Choroid plexus epithelial cell (primary cell): ENCODE measurements at regions not wholly inside any gene's neighbourhood (a gene's known extent, or its start where the extent isn't known, plus 50 kb on each side); places are given as distances from the start of the nearest gene placed in this dataset.

Experiments used
- DNase-seq: peaks from one replicate; pipeline ENCODE4 v3.0.0-alpha.2; 2010; ENCODE audit warnings: low read depth
- H3K4me3 ChIP-seq: 2 replicates; pipeline ENCODE4 v1.5.1; 2011; ENCODE audit warnings: low read depth, mild to moderate bottlenecking, control low read depth, low read length, moderate library complexity
- TF ChIP-seq, protein P1 (sequence below): conservative IDR thresholded peaks from 2 replicates; pipeline ENCODE4 v1.5.1; 2011; ENCODE audit warnings: low read depth, mild to moderate bottlenecking, control low read depth, inconsistent platforms, low read length, moderate library complexity

DNA sequence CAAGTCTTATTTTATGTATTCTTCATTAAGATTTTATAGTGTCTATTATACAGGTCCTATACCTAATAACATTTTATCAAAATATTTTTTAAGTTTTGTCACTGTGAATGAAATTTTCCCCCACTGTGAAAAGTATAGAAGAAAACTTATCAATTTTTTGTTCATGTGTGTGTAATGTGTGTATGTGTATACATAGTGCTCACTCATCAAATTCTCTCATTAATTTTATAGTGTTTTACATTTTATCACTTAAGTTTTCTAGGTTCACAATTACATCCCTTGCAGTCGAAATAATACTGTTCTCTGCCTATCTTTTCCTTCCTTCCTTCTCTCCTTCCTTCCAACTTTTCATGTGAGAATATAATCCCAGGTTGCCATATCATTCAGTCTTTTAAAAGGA is 93.2 kb upstream of the FBXO11 start:
- no peak for DNase-seq
- H3K4me3 ChIP-seq = no peak overlapping the region
- TF ChIP-seq, protein P1, sequence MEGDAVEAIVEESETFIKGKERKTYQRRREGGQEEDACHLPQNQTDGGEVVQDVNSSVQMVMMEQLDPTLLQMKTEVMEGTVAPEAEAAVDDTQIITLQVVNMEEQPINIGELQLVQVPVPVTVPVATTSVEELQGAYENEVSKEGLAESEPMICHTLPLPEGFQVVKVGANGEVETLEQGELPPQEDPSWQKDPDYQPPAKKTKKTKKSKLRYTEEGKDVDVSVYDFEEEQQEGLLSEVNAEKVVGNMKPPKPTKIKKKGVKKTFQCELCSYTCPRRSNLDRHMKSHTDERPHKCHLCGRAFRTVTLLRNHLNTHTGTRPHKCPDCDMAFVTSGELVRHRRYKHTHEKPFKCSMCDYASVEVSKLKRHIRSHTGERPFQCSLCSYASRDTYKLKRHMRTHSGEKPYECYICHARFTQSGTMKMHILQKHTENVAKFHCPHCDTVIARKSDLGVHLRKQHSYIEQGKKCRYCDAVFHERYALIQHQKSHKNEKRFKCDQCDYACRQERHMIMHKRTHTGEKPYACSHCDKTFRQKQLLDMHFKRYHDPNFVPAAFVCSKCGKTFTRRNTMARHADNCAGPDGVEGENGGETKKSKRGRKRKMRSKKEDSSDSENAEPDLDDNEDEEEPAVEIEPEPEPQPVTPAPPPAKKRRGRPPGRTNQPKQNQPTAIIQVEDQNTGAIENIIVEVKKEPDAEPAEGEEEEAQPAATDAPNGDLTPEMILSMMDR = no peak

DNA sequence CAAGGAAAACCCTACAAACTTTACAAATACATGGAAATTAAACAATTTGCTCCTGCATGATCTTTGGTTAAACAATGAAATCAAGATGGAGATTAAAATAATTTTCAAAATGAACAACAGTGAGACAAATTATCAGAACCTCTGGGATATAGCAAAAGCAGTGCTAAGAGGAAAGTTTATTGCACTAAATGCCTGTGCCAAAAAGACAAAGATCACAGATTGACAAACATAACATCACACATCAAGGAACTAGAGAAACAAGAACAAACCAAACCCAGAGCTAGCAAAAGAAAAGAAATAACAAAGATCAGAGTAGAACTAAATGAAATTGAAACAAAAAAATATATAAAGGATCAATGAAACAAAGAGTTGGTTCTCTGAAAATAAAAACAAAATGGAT is 95.2 kb upstream of the FBXO11 start:
- DNase-seq = no peak
- TF ChIP-seq, protein P1 = no peak
- H3K4me3 ChIP-seq = no peak overlapping the region

DNA sequence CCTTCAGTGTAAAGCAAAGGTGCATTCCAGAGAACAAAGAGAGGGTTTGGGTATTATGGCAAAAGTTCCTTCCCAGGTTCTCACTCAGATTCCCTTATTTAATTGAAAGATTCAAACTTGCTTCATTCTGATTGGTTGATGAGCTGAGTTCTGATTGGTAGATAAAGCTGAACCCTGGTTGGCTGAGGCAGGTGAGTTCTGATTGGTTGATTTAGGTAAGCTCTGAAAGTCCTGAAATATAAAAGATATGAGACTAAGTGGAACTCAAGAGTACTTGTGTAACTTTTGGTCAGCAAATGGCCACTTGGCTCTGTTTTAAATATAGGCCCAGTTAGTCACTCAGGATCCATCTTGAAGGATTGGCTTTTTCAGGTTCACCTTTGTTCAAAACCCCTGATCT is 99.8 kb upstream of the FBXO11 start:
- DNase-seq = no peak
- no peak overlapping the region for H3K4me3 ChIP-seq
- TF ChIP-seq, protein P1 = no peak

DNA sequence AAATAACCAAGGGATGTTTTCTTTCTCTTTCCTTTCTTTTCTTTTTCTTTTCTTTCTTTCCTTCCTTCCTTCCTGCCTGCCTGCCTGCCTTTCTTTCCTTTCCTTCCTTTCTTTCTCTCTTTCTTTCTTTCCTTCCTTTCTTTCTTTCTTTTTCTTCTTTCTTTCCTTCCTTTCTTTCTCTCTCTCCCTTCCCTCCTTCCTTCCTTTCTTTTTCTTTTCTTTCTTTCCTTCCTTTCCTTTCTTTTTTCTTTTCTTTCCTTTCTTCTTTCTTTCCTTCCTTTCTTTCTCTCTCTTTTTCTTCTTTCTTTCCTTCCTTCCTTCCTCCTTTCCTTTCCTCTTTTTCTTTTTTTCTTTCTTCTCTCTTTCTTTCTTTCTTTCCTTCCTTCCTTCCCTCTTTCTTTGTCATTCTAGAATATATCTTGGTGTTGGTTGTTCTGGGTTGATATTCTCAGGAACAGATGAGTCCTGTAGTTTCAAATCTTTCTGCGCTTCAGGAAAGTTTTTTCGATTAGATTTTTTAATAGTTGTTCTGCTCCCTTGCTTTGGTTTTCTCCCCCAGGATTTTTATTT is 101.5 kb upstream of the FBXO11 start:
- no peak for DNase-seq

DNA sequence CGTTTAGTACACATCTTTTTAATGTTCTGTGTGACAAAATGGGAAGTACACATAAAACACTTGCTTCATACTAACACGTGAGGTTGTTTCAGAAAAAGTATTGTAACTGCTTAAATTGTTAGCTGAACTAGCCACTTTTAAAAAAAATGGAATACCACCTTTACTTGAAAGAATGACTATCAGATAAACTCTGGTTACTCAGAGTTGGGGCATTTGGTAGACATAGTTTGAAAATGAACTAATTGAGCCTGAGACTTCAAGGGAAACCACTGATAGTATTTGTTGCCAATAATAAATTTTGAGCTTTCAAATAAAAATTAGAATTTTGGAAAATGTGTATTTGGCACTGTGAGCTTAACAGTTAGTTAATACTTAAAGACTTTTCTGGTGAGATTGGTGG is 103.0 kb upstream of the FBXO11 start:
- TF ChIP-seq, protein P1 = no peak
- no peak overlapping the region for H3K4me3 ChIP-seq
- peak; percentile 1 for DNase-seq

More for the DNA sequence above, 101.5 kb upstream of the FBXO11 start:
- H3K4me3 ChIP-seq = no peak overlapping the region
- TF ChIP-seq, protein P1 = no peak

DNA sequence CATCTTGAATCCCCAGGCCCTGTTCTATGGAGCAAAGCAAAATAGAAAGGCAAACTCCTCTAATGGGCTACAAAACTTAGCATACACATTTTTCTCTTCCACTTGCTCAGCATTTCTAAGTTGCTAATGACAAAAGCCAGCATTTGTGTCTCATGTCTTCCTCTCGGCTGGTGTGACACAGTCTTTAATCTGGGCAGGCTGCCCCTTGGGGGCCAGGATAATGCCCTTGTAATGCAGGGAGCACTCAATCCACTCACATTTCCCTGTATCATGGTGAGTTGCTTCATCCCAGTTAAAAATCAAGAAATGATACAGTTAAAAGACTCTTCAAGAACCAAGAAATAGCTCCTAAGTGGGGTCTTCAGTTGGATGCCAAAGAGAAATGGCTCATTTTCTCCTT is 109.1 kb upstream of the FBXO11 start:
- TF ChIP-seq, protein P1 = no peak
- no peak for DNase-seq
- H3K4me3 ChIP-seq = no peak overlapping the region

DNA sequence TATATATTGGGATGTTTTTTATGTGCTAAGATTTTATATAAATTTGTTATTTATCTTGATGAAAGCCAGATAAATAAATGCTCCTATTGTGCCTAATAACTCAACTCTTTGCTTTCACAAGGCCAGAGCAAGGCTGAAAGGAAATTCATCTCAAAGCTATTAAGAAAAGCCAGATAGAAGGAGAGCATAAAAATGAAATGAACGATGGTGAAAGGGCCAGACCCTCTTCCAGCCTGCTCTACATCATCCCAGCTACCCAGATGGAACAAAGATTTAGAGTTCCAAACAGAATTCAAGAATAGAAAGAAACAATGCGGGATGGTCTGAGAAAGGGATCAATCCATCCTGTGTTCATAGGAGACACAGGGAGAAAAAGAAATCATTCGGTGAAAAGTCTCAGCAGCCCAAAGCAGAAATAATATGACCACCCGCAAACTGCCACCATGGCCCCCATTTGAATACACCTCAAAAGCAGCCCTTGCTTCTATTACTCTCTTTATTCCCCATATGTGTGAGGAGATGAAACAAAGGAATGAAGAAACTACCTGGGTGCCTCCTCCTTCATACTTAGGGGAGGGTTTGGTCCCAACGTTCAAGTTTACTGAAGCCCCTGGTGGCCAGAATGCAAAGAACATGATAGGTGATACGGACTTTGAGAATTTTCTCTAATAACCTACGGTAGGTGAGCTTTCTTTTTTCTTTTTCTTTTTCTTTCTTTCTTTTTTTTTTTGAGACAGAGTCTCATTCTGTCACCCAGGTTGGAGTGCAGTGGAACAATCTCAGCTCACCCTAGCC is 110.1 kb upstream of the FBXO11 start:
- no peak overlapping the region for H3K4me3 ChIP-seq
- TF ChIP-seq, protein P1 = peak; percentile 18
- DNase-seq = peak; percentile 1
